Ascending aorta (tissue), 2 donors: ENCODE measurements at regions not wholly inside any gene's neighbourhood (a gene's known extent, or its start where the extent isn't known, plus 50 kb on each side); places are given as distances from the start of the nearest gene placed in this dataset.

Source experiments
- DNase-seq, 2 donors: peaks; one replicate each; pipeline ENCODE4 v3.0.0-alpha.2; 2019; ENCODE audit warnings: low spot score in 2 of 2
- H3K27ac ChIP-seq, 2 donors: fragments of 200-600 bp; sonication (generic); one replicate each; pipeline ENCODE4 v1.5.1; 2016 to 2017; ENCODE audit warnings: mild to moderate bottlenecking in 1 of 2
- H3K27me3 ChIP-seq: fragments of 200-600 bp; sonication (generic); one replicate; pipeline ENCODE4 v1.5.1; 2017
- H3K36me3 ChIP-seq, 2 donors: fragments of 200-600 bp; sonication (generic); one replicate each; pipeline ENCODE4 v1.5.1; 2016
- H3K4me1 ChIP-seq, 2 donors: fragments of 200-600 bp; sonication (generic); one replicate each; pipeline ENCODE4 v1.5.1; 2016 to 2017; ENCODE audit warnings: mild to moderate bottlenecking in 1 of 2
- H3K4me3 ChIP-seq, 2 donors: fragments of 200-600 bp; sonication (generic); one replicate each; pipeline ENCODE4 v1.5.1; 2016 to 2017; ENCODE audit warnings: mild to moderate bottlenecking in 1 of 2
- H3K9me3 ChIP-seq, 2 donors: fragments of 200-600 bp; sonication (generic); one replicate each; pipeline ENCODE4 v1.5.1; 2016
- CTCF ChIP-seq, 3 experiments: fragments of 200-600 bp in 2 of 3; fragments of 450-650 bp in 1 of 3; sonication (generic) in 2 of 3; IDR thresholded peaks; one replicate each; pipeline ENCODE4 v1.5.1; 2016 to 2019; ENCODE audit warnings: antibody characterized with exemption in 3 of 3, mild to moderate bottlenecking in 1 of 3, moderate library complexity in 1 of 3
- intact Hi-C: fragments of 100-400 bp; cut with DNase I; formaldehyde crosslinking; loops from one replicate; pipeline ENCODE4 v1.15.1; 2023

GRCh38 chr7:84379446-84379845 lies 184.9 kb upstream of the SEMA3A start:
- H3K36me3 ChIP-seq, result no peaks in the 10 kb centered on the region
- no peak for TF ChIP-seq CTCF (IDR thresholded peaks at IDR 0.05)
- H3K27ac ChIP-seq, result no peak overlapping the region
- H3K4me1 ChIP-seq, result no peaks in the 10 kb centered on the region
- intact Hi-C loops, result no loop called here
- H3K4me3 ChIP-seq, result no peak overlapping the region
- DNase-seq, result no peak
- H3K27me3 ChIP-seq, result no peaks in the 10 kb centered on the region
- no peaks in the 10 kb centered on the region for H3K9me3 ChIP-seq

- no peak overlapping the region for H3K27ac ChIP-seq
- no peak for DNase-seq
- H3K36me3 ChIP-seq, result no peaks in the 10 kb centered on the region
- intact Hi-C loops, result no loop called here
- no peaks in the 10 kb centered on the region for H3K27me3 ChIP-seq
- H3K4me1 ChIP-seq, result no peaks in the 10 kb centered on the region
- H3K9me3 ChIP-seq, result no peaks in the 10 kb centered on the region
- H3K4me3 ChIP-seq, result no peak overlapping the region
- no peak for TF ChIP-seq CTCF (IDR thresholded peaks at IDR 0.05)
These were observed 178.1 kb upstream of the SEMA3A start for GRCh38 chr7:84372712-84373111.

GRCh38 chr7:84372155-84372621 lies 177.6 kb upstream of the SEMA3A start:
- intact Hi-C loops, result no loop called here
- Histone ChIP-seq H3K4me3 (no peak overlapping the region), H3K27me3 (no peaks in the 10 kb centered on the region), H3K27ac (no peak overlapping the region), H3K36me3 (no peaks in the 10 kb centered on the region), H3K4me1 (no peaks in the 10 kb centered on the region), H3K9me3 (no peaks in the 10 kb centered on the region)
- DNase-seq, result no peak
- TF ChIP-seq CTCF (IDR thresholded peaks at IDR 0.05), result no peak

GRCh38 chr7:84370114-84370513 lies 175.5 kb upstream of the SEMA3A start:
- H3K36me3 ChIP-seq, result no peaks in the 10 kb centered on the region
- TF ChIP-seq CTCF (IDR thresholded peaks at IDR 0.05), result no peak
- no peaks in the 10 kb centered on the region for H3K27me3 ChIP-seq
- intact Hi-C loops, result no loop called here
- H3K27ac ChIP-seq, result no peak overlapping the region
- no peaks in the 10 kb centered on the region for H3K9me3 ChIP-seq
- no peaks in the 10 kb centered on the region for H3K4me1 ChIP-seq
- H3K4me3 ChIP-seq, result no peak overlapping the region
- DNase-seq, result no peak

- Histone ChIP-seq H3K36me3 (no peaks in the 10 kb centered on the region), H3K27me3 (no peaks in the 10 kb centered on the region), H3K4me3 (no peak overlapping the region), H3K4me1 (no peaks in the 10 kb centered on the region), H3K9me3 (no peaks in the 10 kb centered on the region), H3K27ac (no peak overlapping the region)
- TF ChIP-seq CTCF (IDR thresholded peaks at IDR 0.05), result no peak
- no peak for DNase-seq
- intact Hi-C loops, result no loop called here
These were observed 173.5 kb upstream of the SEMA3A start for GRCh38 chr7:84368122-84368521.

- Histone ChIP-seq H3K4me1 (no peaks in the 10 kb centered on the region), H3K27ac (no peak overlapping the region), H3K27me3 (no peaks in the 10 kb centered on the region), H3K9me3 (no peaks in the 10 kb centered on the region), H3K4me3 (no peak overlapping the region), H3K36me3 (no peaks in the 10 kb centered on the region)
- intact Hi-C loops, result no loop called here
- DNase-seq, result no peak
- TF ChIP-seq CTCF (IDR thresholded peaks at IDR 0.05), result no peak
These were observed 170.1 kb upstream of the SEMA3A start for GRCh38 chr7:84364708-84365107.
